CD4-positive, alpha-beta T cell treated with Interleukin-6 at 100 ng/mL for 8 hours (primary cell): ENCODE measurements at regions not wholly inside any gene's neighbourhood (a gene's known extent, or its start where the extent isn't known, plus 50 kb on each side); places are given as distances from the start of the nearest gene placed in this dataset.

Source experiments
- DNase-seq: peaks from one replicate; pipeline ENCODE4 v3.0.0-alpha.2; 2020; ENCODE audit warnings: mixed read lengths, low spot score

- DNase-seq = no peak
These were observed 432.9 kb downstream of the GATA3 start for GRCh38 chr10:8487346-8487745.

GRCh38 chr10:8489232-8489631 lies 434.7 kb downstream of the GATA3 start:
- DNase-seq = no peak

GRCh38 chr10:8489823-8490222 lies 435.3 kb downstream of the GATA3 start:
- no peak for DNase-seq

GRCh38 chr10:8498290-8498689 lies 443.8 kb downstream of the GATA3 start:
- no peak for DNase-seq

GRCh38 chr10:8498881-8499280 lies 444.4 kb downstream of the GATA3 start:
- no peak for DNase-seq

- no peak for DNase-seq
These were observed 444.8 kb downstream of the GATA3 start for GRCh38 chr10:8499312-8499711.

- no peak for DNase-seq
These were observed 445.4 kb downstream of the GATA3 start for GRCh38 chr10:8499752-8500390.

GRCh38 chr10:8502573-8502972 lies 448.1 kb downstream of the GATA3 start:
- DNase-seq = no peak

- no peak for DNase-seq
These were observed 450.0 kb downstream of the GATA3 start for GRCh38 chr10:8504499-8504898.

- DNase-seq = no peak
These were observed 452.7 kb downstream of the GATA3 start for GRCh38 chr10:8507156-8507555.

GRCh38 chr10:8508882-8509281 lies 454.4 kb downstream of the GATA3 start:
- no peak for DNase-seq

GRCh38 chr10:8510471-8510870 lies 456.0 kb downstream of the GATA3 start:
- DNase-seq = no peak

- DNase-seq = no peak
These were observed 456.5 kb downstream of the GATA3 start for GRCh38 chr10:8511026-8511425.

- no peak for DNase-seq
These were observed 459.0 kb downstream of the GATA3 start for GRCh38 chr10:8513155-8514147.

- no peak for DNase-seq
These were observed 465.9 kb downstream of the GATA3 start for GRCh38 chr10:8520382-8520781.

GRCh38 chr10:8527773-8528172 lies 473.3 kb downstream of the GATA3 start:
- no peak for DNase-seq

- DNase-seq = no peak
These were observed 476.6 kb downstream of the GATA3 start for GRCh38 chr10:8531116-8531515.

GRCh38 chr10:8532647-8533046 lies 478.2 kb downstream of the GATA3 start:
- no peak for DNase-seq

- no peak for DNase-seq
These were observed 479.0 kb downstream of the GATA3 start for GRCh38 chr10:8533462-8533861.

- DNase-seq = no peak
These were observed 479.6 kb downstream of the GATA3 start for GRCh38 chr10:8534096-8534495.

- DNase-seq = no peak
These were observed 480.4 kb downstream of the GATA3 start for GRCh38 chr10:8534891-8535290.

GRCh38 chr10:8539056-8539455 lies 484.6 kb downstream of the GATA3 start:
- no peak for DNase-seq

GRCh38 chr10:8543361-8544056 lies 489.0 kb downstream of the GATA3 start:
- DNase-seq = no peak
